ENCODE measurements at regions not wholly inside any gene's neighbourhood (a gene's known extent, or its start where the extent isn't known, plus 50 kb on each side); places are given as distances from the start of the nearest gene placed in this dataset.

- Histone ChIP-seq H3K27me3 (ENCODE audit: low read length) (no peaks in the 10 kb centered on the region), H2AFZ (ENCODE audit: low read depth, low read length, severe bottlenecking) (no peak overlapping the region), H3K27ac (ENCODE audit: low read depth, low read length) (no peak overlapping the region), H4K20me1 (ENCODE audit: low read depth, low read length) (no peaks in the 10 kb centered on the region), H3K36me3 (ENCODE audit: low read length) (no peaks in the 10 kb centered on the region), H3F3A (ENCODE audit: insufficient read depth) (no peaks in the 10 kb centered on the region), H3K9ac (ENCODE audit: low read length) (no peak overlapping the region), H3K9me2 (replicated peaks; ENCODE audit: insufficient read depth, low read length) (no peaks in the 10 kb centered on the region), H3K4me3 (ENCODE audit: insufficient read depth, low read length, poor library complexity, severe bottlenecking) (no peak overlapping the region), H3K79me2 (ENCODE audit: insufficient read depth, low read length) (no peaks in the 10 kb centered on the region), H3K4me2 (ENCODE audit: low read depth, low read length, poor library complexity, severe bottlenecking) (no peak overlapping the region), H3K9me3 (ENCODE audit: insufficient read depth, low read length) (no peaks in the 10 kb centered on the region)
- TF ChIP-seq EZH2phosphoT487 (conservative IDR thresholded peaks at IDR 0.05; ENCODE audit: low read length) = no peak
- no peak for TF ChIP-seq CTCF (IDR thresholded peaks at IDR 0.05; ENCODE audit: insufficient read depth, low read length, poor library complexity, severe bottlenecking)
Observed at GRCh38 chr3:13238687-13239466, 165.6 kb upstream of the IQSEC1 start.

DNA sequence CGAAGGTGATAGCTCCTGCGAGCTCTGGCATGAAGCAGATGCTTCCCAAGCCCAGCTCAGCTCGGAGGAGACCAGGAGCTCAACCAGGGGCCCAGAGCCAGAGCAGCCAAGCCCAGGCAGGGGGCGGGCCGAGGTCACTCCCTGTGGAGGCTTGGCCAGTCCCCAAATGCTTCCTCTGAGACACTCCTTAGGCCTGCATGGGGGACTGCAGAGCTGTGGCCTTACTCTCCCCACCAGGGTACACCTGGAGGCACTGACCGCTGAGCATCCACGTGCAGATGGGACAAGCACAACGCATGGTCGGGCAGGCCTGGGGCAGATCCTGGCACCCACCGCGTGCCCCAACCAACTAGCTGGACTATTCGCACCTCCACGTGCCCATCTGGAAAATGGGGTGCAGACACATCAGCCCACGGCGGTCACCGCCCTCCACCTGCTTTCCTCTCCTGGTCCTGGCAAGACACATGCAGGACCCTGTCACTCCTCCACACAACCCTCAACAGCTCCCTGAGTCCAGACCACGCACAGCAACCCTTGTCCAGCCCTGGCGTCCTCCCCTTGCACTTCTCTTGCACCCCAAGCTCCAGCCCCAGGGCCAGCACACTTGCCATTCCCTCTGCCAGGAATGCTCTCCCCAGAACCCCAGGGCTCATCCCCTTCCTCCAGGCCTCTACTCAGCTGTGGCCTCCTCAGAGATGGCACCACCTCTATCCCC lies 164.7 kb upstream of the IQSEC1 start:
- Histone ChIP-seq H3K9me2 (replicated peaks; ENCODE audit: insufficient read depth, low read length) (no peaks in the 10 kb centered on the region), H3K79me2 (ENCODE audit: insufficient read depth, low read length) (no peaks in the 10 kb centered on the region), H4K20me1 (ENCODE audit: low read depth, low read length) (no peaks in the 10 kb centered on the region), H3K9ac (ENCODE audit: low read length) (no peak overlapping the region), H3K36me3 (ENCODE audit: low read length) (no peaks in the 10 kb centered on the region), H2AFZ (ENCODE audit: low read depth, low read length, severe bottlenecking) (no peak overlapping the region), H3F3A (ENCODE audit: insufficient read depth) (no peaks in the 10 kb centered on the region), H3K4me2 (ENCODE audit: low read depth, low read length, poor library complexity, severe bottlenecking) (no peak overlapping the region), H3K27ac (ENCODE audit: low read depth, low read length) (no peak overlapping the region), H3K27me3 (ENCODE audit: low read length) (no peaks in the 10 kb centered on the region), H3K4me3 (ENCODE audit: insufficient read depth, low read length, poor library complexity, severe bottlenecking) (no peak overlapping the region), H3K9me3 (ENCODE audit: insufficient read depth, low read length) (no peaks in the 10 kb centered on the region)
- no peak for TF ChIP-seq CTCF (IDR thresholded peaks at IDR 0.05; ENCODE audit: insufficient read depth, low read length, poor library complexity, severe bottlenecking)
- no peak for TF ChIP-seq EZH2phosphoT487 (conservative IDR thresholded peaks at IDR 0.05; ENCODE audit: low read length)

DNA sequence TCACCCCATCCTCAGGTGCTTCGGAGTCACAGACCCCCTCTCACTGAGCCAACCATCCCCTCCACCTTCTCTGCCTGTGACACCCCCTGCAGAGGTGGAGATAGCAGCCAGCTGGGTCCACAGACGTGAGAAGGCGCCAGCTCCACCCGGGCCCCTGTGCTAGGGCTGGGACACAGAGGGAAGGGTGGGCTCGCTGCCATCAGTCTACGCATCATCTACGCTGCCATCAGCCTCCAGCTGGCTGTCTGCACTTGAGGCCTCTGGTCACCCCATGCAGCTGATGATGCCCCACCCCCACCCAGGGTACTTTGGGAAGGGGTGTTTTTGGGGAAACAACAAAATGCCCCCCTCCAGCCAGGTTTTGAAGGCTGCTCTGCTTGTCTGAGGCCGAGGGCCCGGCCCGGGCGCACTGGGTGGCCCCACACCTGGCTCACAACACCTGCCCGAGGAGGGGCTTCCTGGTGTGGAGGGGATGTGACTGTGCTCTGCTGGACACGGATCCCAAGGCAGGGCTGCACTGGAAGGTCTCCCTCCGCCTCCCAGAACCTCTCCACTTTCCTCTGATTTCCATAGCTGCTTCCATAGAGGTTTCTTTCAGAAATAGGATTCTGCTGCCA lies 163.4 kb upstream of the IQSEC1 start:
- H3K36me3 ChIP-seq (ENCODE audit: low read length) = no peaks in the 10 kb centered on the region
- no peaks in the 10 kb centered on the region for H4K20me1 ChIP-seq (ENCODE audit: low read depth, low read length)
- no peak overlapping the region for H3K4me3 ChIP-seq (ENCODE audit: insufficient read depth, low read length, poor library complexity, severe bottlenecking)
- no peak overlapping the region for H2AFZ ChIP-seq (ENCODE audit: low read depth, low read length, severe bottlenecking)
- no peak overlapping the region for H3K27ac ChIP-seq (ENCODE audit: low read depth, low read length)
- no peaks in the 10 kb centered on the region for H3K9me2 ChIP-seq (replicated peaks; ENCODE audit: insufficient read depth, low read length)
- no peak overlapping the region for H3K4me2 ChIP-seq (ENCODE audit: low read depth, low read length, poor library complexity, severe bottlenecking)
- H3K9ac ChIP-seq (ENCODE audit: low read length) = no peak overlapping the region
- H3K27me3 ChIP-seq (ENCODE audit: low read length) = no peaks in the 10 kb centered on the region
- no peak for TF ChIP-seq CTCF (IDR thresholded peaks at IDR 0.05; ENCODE audit: insufficient read depth, low read length, poor library complexity, severe bottlenecking)
- TF ChIP-seq EZH2phosphoT487 (conservative IDR thresholded peaks at IDR 0.05; ENCODE audit: low read length) = no peak
- no peaks in the 10 kb centered on the region for H3K9me3 ChIP-seq (ENCODE audit: insufficient read depth, low read length)
- no peaks in the 10 kb centered on the region for H3F3A ChIP-seq (ENCODE audit: insufficient read depth)
- H3K79me2 ChIP-seq (ENCODE audit: insufficient read depth, low read length) = no peaks in the 10 kb centered on the region

Measured in SU-DHL-6 (cell line).